Gastrocnemius medialis (tissue), 4 donors: ENCODE measurements at regions not wholly inside any gene's neighbourhood (a gene's known extent, or its start where the extent isn't known, plus 50 kb on each side); places are given as distances from the start of the nearest gene placed in this dataset.
"Not testable (repeated sequence)": the region's sequence is repeated elsewhere in the genome, so short reads cannot be mapped to it uniquely, and the experiment has no call there.

Experiments used
- ATAC-seq, 2 donors: fragments of 150-250 bp; one replicate each; pipeline ENCODE4 v1.9.1; 2016
- DNase-seq, 2 donors: peaks; one replicate each; pipeline ENCODE4 v3.0.0-alpha.2; 2019
- H3K27ac ChIP-seq, 4 donors: fragments of 200-600 bp; sonication (generic); 1 replicate in 1 of 4; 2 replicates in 3 of 4; pipeline ENCODE4 v1.5.1; 2016 to 2018; ENCODE audit warnings: mild to moderate bottlenecking in 2 of 4, moderate library complexity in 1 of 4
- H3K27me3 ChIP-seq, 3 donors: fragments of 200-600 bp; sonication (generic) in 2 of 3; 1 replicate in 1 of 3; 2 replicates in 2 of 3; pipeline versions ENCODE4 v1.5.1 to v1.6.0; 2016 to 2019; ENCODE audit warnings: mild to moderate bottlenecking in 1 of 3, moderate library complexity in 1 of 3
- H3K36me3 ChIP-seq, 2 donors: fragments of 200-600 bp; sonication (generic) in 1 of 2; one replicate each; pipeline ENCODE4 v1.5.1; 2017 to 2018
- H3K4me1 ChIP-seq, 2 donors: fragments of 200-600 bp; sonication (generic) in 1 of 2; one replicate each; pipeline ENCODE4 v1.5.1; 2016 to 2017; ENCODE audit warnings: mild to moderate bottlenecking in 2 of 2
- H3K4me3 ChIP-seq, 4 donors: fragments of 200-600 bp; sonication (generic) in 3 of 4; 1 replicate in 1 of 4; 2 replicates in 3 of 4; pipeline ENCODE4 v1.5.1; 2016 to 2019; ENCODE audit warnings: mild to moderate bottlenecking in 2 of 4
- H3K9me3 ChIP-seq, 3 donors: fragments of 200-600 bp; sonication (generic) in 2 of 3; 1 replicate in 1 of 3; 2 replicates in 2 of 3; pipeline ENCODE4 v1.5.1; 2016 to 2019
- CTCF ChIP-seq, 5 experiments: fragments of 450-650 bp in 3 of 5; fragments of 200-600 bp in 2 of 5; sonication (generic) in 2 of 5; IDR thresholded peaks in 4 of 5; conservative IDR thresholded peaks in 1 of 5; 1 replicate in 4 of 5; 2 replicates in 1 of 5; pipeline ENCODE4 v1.5.1; 2016 to 2019; ENCODE audit warnings: antibody characterized with exemption in 5 of 5, mild to moderate bottlenecking in 3 of 5, moderate library complexity in 3 of 5
- POLR2A ChIP-seq, 2 donors: fragments of 450-650 bp; IDR thresholded peaks; one replicate each; pipeline ENCODE4 v1.6.1; 2017; ENCODE audit warnings: antibody characterized with exemption in 2 of 2, mild to moderate bottlenecking in 2 of 2, moderate library complexity in 2 of 2
- in situ Hi-C, 4 donors: fragments of 200-750 bp; cut with MboI; loops; one replicate each; pipeline versions ENCODE4 v1.15.0 to v1.8.0; 2017; ENCODE audit warnings: low sequenced_read_pairs in 4 of 4
- intact Hi-C: fragments of 100-400 bp; cut with DNase I; formaldehyde crosslinking; loops from one replicate; pipeline ENCODE4 v1.15.1; 2023; ENCODE audit warnings: low total_unique reads

- TF ChIP-seq POLR2A (IDR thresholded peaks at IDR 0.05) (no peak), CTCF (IDR thresholded peaks at IDR 0.05 in 4 of 5, conservative IDR thresholded peaks at IDR 0.05 in 1 of 5) (no peak)
- Histone ChIP-seq H3K36me3 (no peaks in the 10 kb centered on the region), H3K9me3 (no peaks in the 10 kb centered on the region), H3K27me3 (no peaks in the 10 kb centered on the region), H3K27ac (peak overlapping the region; percentile 41 to 75 (median 72)), H3K4me1 (peaks cover 11 to 29% of the 10 kb centered on the region in 2 donors), H3K4me3 (no peak overlapping the region)
- DNase-seq (peak; percentile 56 to 77), ATAC-seq (peak; percentile 84 to 86)
- intact Hi-C loops (no loop called here), in situ Hi-C loops (no loop called here)
These were observed 149.8 kb downstream of the COPS8 start for GRCh38 chr2:237235383-237236095.

DNA sequence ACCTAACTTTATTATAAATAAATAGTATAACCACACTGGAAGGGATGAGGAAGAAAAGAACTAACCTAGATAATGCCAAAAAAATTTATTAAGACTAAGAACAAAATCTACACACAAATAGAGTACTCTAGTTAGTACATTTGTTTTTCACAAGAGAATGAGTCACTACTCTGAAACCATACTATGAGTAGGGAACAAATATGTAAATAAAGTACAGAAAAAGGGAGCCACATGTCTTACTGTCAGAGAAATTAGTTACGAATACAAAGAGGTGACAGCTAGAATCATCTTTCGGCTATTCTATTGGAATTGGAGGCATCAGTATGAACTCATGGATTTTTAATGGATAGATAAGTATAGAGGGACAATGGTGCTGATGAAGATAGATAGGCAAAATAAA, 150.5 kb downstream of the COPS8 start:
- peak overlapping the region in 2 of 4 donors; percentile 68 to 75 for H3K27ac ChIP-seq
- in situ Hi-C loops, result no loop called here

GRCh38 chr2:237238249-237238648, 152.6 kb downstream of the COPS8 start:
- intact Hi-C loops, result no loop called here
- DNase-seq, result no peak
- in situ Hi-C loops, result no loop called here
- no peak for ATAC-seq
- Histone ChIP-seq H3K9me3 (peaks cover 0 to 3% (median 0%) of the 10 kb centered on the region in 3 donors), H3K4me3 (no peak overlapping the region), H3K36me3 (no peaks in the 10 kb centered on the region), H3K27ac (no peak overlapping the region), H3K27me3 (no peaks in the 10 kb centered on the region), H3K4me1 (peaks cover 11 to 27% of the 10 kb centered on the region in 2 donors)
- no peak for TF ChIP-seq POLR2A (IDR thresholded peaks at IDR 0.05)
- no peak for TF ChIP-seq CTCF (IDR thresholded peaks at IDR 0.05 in 4 of 5, conservative IDR thresholded peaks at IDR 0.05 in 1 of 5)

More for the DNA sequence above, 150.5 kb downstream of the COPS8 start:
- Histone ChIP-seq H3K9me3 (peaks cover 0 to 1% (median 0%) of the 10 kb centered on the region in 3 donors), H3K27me3 (no peaks in the 10 kb centered on the region), H3K4me1 (peaks cover 11 to 29% of the 10 kb centered on the region in 2 donors), H3K36me3 (no peaks in the 10 kb centered on the region), H3K4me3 (no peak overlapping the region)
- intact Hi-C loops, result no loop called here
- TF ChIP-seq POLR2A (IDR thresholded peaks at IDR 0.05) (no peak), CTCF (IDR thresholded peaks at IDR 0.05 in 4 of 5, conservative IDR thresholded peaks at IDR 0.05 in 1 of 5) (no peak)
- ATAC-seq (no peak), DNase-seq (no peak)

- peaks cover 0 to 3% (median 0%) of the 10 kb centered on the region in 3 donors for H3K9me3 ChIP-seq
- ATAC-seq (no peak), DNase-seq (no peak)
- intact Hi-C loops, result loop anchor here (10.0 kb wide), 1 partner anchor 45 kb away; no protein-coding TSS in a partner anchor
- peaks cover 6 to 7% of the 10 kb centered on the region in 2 donors for H3K4me1 ChIP-seq
- TF ChIP-seq CTCF (IDR thresholded peaks at IDR 0.05 in 4 of 5, conservative IDR thresholded peaks at IDR 0.05 in 1 of 5), result no peak
- no peak for TF ChIP-seq POLR2A (IDR thresholded peaks at IDR 0.05)
- no peaks in the 10 kb centered on the region for H3K36me3 ChIP-seq
- no peaks in the 10 kb centered on the region for H3K27me3 ChIP-seq
- in situ Hi-C loops, result no loop called here
- no peak overlapping the region for H3K4me3 ChIP-seq
- H3K27ac ChIP-seq, result no peak overlapping the region
These were observed 154.6 kb downstream of the COPS8 start for GRCh38 chr2:237240252-237240651.

GRCh38 chr2:237240868-237241267, 155.2 kb downstream of the COPS8 start:
- H3K36me3 ChIP-seq, H3K27me3 ChIP-seq, DNase-seq, H3K27ac ChIP-seq, H3K4me1 ChIP-seq, ATAC-seq, H3K9me3 ChIP-seq, H3K4me3 ChIP-seq, in situ Hi-C loops: not testable (repeated sequence)
- intact Hi-C loops, result loop anchor here (10.0 kb wide), 1 partner anchor 46 kb away; no protein-coding TSS in a partner anchor
